ENCODE measurements at regions not wholly inside any gene's neighbourhood (a gene's known extent, or its start where the extent isn't known, plus 50 kb on each side); places are given as distances from the start of the nearest gene placed in this dataset.

DNA sequence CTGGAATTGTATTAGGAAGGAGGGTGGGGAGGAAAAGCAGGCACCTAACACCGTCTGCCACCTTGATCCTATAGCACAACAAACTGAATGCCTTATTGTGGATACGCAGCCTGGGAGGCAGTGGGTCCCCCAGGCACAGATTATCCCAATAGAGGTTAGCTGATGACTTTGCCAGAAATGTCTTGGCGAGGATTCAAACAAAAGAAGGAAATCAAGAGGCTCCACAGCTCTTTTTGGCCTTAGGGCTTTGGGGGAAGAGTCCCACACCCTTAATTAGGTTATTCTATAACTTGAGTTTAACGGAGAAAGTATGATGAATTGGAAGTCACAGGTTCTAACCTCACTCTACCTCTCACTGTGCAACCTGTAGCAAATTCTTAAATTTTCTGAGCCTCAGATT lies 102.0 kb downstream of the MRPL14 start:
- TF ChIP-seq, protein P1, sequence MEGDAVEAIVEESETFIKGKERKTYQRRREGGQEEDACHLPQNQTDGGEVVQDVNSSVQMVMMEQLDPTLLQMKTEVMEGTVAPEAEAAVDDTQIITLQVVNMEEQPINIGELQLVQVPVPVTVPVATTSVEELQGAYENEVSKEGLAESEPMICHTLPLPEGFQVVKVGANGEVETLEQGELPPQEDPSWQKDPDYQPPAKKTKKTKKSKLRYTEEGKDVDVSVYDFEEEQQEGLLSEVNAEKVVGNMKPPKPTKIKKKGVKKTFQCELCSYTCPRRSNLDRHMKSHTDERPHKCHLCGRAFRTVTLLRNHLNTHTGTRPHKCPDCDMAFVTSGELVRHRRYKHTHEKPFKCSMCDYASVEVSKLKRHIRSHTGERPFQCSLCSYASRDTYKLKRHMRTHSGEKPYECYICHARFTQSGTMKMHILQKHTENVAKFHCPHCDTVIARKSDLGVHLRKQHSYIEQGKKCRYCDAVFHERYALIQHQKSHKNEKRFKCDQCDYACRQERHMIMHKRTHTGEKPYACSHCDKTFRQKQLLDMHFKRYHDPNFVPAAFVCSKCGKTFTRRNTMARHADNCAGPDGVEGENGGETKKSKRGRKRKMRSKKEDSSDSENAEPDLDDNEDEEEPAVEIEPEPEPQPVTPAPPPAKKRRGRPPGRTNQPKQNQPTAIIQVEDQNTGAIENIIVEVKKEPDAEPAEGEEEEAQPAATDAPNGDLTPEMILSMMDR (IDR thresholded peaks at IDR 0.05), result no peak
- no peak for TF ChIP-seq POLR2AphosphoS5 (IDR thresholded peaks at IDR 0.05)
- TF ChIP-seq POLR2A (IDR thresholded peaks at IDR 0.05), result no peak

All from sigmoid colon (tissue), 4 donors.